Activated CD4-positive, CD25-positive, alpha-beta regulatory T cell treated with anti-CD3 and anti-CD28 coated beads, Interleukin-2, amount 50 U/mL, for 24 hours (primary cell): ENCODE measurements at regions not wholly inside any gene's neighbourhood (a gene's known extent, or its start where the extent isn't known, plus 50 kb on each side); places are given as distances from the start of the nearest gene placed in this dataset.
"Not testable (repeated sequence)": the region's sequence is repeated elsewhere in the genome, so short reads cannot be mapped to it uniquely, and the experiment has no call there.

Experiments
- ATAC-seq, 2 donors: fragments of 150-1000 bp; cut with Tn5 transposase; one replicate each; pipeline ENCODE4 v1.10.0; 2021; ENCODE audit warnings: mild to moderate bottlenecking in 1 of 2, moderate library complexity in 1 of 2

- ATAC-seq: no peak
These were observed 195.6 kb upstream of the TNC start for GRCh38 chr9:115313545-115313944.

- ATAC-seq: no peak
These were observed 208.5 kb upstream of the TNC start for GRCh38 chr9:115326461-115326860.

GRCh38 chr9:115327436-115328122 is 209.6 kb upstream of the TNC start:
- no peak for ATAC-seq

- no peak for ATAC-seq
These were observed 210.3 kb upstream of the TNC start for GRCh38 chr9:115328228-115328627.

GRCh38 chr9:115328677-115329076 is 210.7 kb upstream of the TNC start:
- ATAC-seq: no peak

GRCh38 chr9:115333277-115334070 is 215.5 kb upstream of the TNC start:
- ATAC-seq: no peak

GRCh38 chr9:115335439-115335838 is 217.5 kb upstream of the TNC start:
- ATAC-seq: no peak

GRCh38 chr9:115340314-115340713 is 222.4 kb upstream of the TNC start:
- ATAC-seq: no peak

- no peak for ATAC-seq
These were observed 223.5 kb upstream of the TNC start for GRCh38 chr9:115341426-115341825.

GRCh38 chr9:115347776-115348175 is 229.8 kb upstream of the TNC start:
- ATAC-seq: not testable (repeated sequence)

GRCh38 chr9:115348936-115349335 is 231.0 kb upstream of the TNC start:
- not testable (repeated sequence) for ATAC-seq

GRCh38 chr9:115349542-115349941 is 231.6 kb upstream of the TNC start:
- no peak for ATAC-seq

- no peak for ATAC-seq
These were observed 232.6 kb upstream of the TNC start for GRCh38 chr9:115350548-115350947.

GRCh38 chr9:115353681-115354080 is 235.7 kb upstream of the TNC start:
- ATAC-seq: no peak

- no peak for ATAC-seq
These were observed 239.9 kb upstream of the TNC start for GRCh38 chr9:115357821-115358220.

GRCh38 chr9:115359017-115359780 is 241.2 kb upstream of the TNC start:
- no peak for ATAC-seq

- no peak for ATAC-seq
These were observed 242.2 kb upstream of the TNC start for GRCh38 chr9:115360122-115360521.

- ATAC-seq: no peak
These were observed 244.1 kb upstream of the TNC start for GRCh38 chr9:115362101-115362500.

GRCh38 chr9:115362640-115363039 is 244.7 kb upstream of the TNC start:
- ATAC-seq: no peak

- ATAC-seq: no peak
These were observed 247.0 kb upstream of the TNC start for GRCh38 chr9:115364991-115365390.

GRCh38 chr9:115367321-115367720 is 249.4 kb upstream of the TNC start:
- ATAC-seq: no peak

GRCh38 chr9:115367780-115368525 is 250.0 kb upstream of the TNC start:
- ATAC-seq: no peak
